ENCODE measurements at regions not wholly inside any gene's neighbourhood (a gene's known extent, or its start where the extent isn't known, plus 50 kb on each side); places are given as distances from the start of the nearest gene placed in this dataset.

GRCh38 chr3:177946936-177947335, 589.3 kb upstream of the KCNMB2 start:
- no peak for TF ChIP-seq CTCF (conservative IDR thresholded peaks at IDR 0.05 in 1 of 2, IDR thresholded peaks at IDR 0.05 in 1 of 2; ENCODE audit: extremely low read depth in 1 of 2, insufficient read depth in 1 of 2, low read depth in 1 of 2, low read length in 2 of 2)
- no peak for TF ChIP-seq EZH2 (IDR thresholded peaks at IDR 0.05; ENCODE audit: borderline replicate concordance, low read length)

All from mammary epithelial cell (primary cell).